GM23338 (cell line): ENCODE measurements at regions not wholly inside any gene's neighbourhood (a gene's known extent, or its start where the extent isn't known, plus 50 kb on each side); places are given as distances from the start of the nearest gene placed in this dataset.

Source experiments
- ATAC-seq: fragments of 200-7000 bp; cut with Tn5 transposase; 3 replicates; pipeline ENCODE4 v1.9.1; 2020
- DNase-seq: peaks from one replicate; pipeline ENCODE4 v3.0.0-alpha.2; 2015; ENCODE audit warnings: low spot score
- H2AFZ ChIP-seq: fragments of 200-600 bp; sonication (generic); 2 replicates; pipeline ENCODE4 v1.8.0; 2016; ENCODE audit warnings: antibody characterized with exemption, mild to moderate bottlenecking, moderate library complexity
- H3F3A ChIP-seq: fragments of 200-600 bp; sonication (generic); replicated peaks from 2 replicates; pipeline ENCODE4 v1.8.0; 2017; ENCODE audit warnings: antibody characterized with exemption, mixed run types, low read depth
- H3K27ac ChIP-seq: fragments of 200-600 bp; sonication (generic); 2 replicates; pipeline ENCODE4 v1.6.1; 2016; ENCODE audit warnings: low read depth
- H3K27me3 ChIP-seq: fragments of 200-600 bp; sonication (generic); 2 replicates; pipeline ENCODE4 v1.8.0; 2016; ENCODE audit warnings: mild to moderate bottlenecking, mixed run types, moderate library complexity; ENCODE audit not compliant: insufficient read depth
- H3K36me3 ChIP-seq: fragments of 200-600 bp; sonication (generic); 2 replicates; pipeline ENCODE4 v1.8.0; 2016; ENCODE audit warnings: mild to moderate bottlenecking; ENCODE audit not compliant: insufficient read depth
- H3K4me1 ChIP-seq: fragments of 200-600 bp; sonication (generic); 2 replicates; pipeline ENCODE4 v1.8.0; 2016; ENCODE audit warnings: mild to moderate bottlenecking, moderate library complexity; ENCODE audit not compliant: insufficient read depth
- H3K4me2 ChIP-seq: fragments of 200-600 bp; sonication (generic); 2 replicates; pipeline ENCODE4 v1.7.1; 2017; ENCODE audit warnings: mixed run types
- H3K4me3 ChIP-seq: fragments of 200-600 bp; sonication (generic); 2 replicates; pipeline ENCODE4 v1.6.1; 2016; ENCODE audit warnings: mixed run types
- H3K79me2 ChIP-seq: fragments of 200-600 bp; sonication (generic); replicated peaks from 2 replicates; pipeline ENCODE4 v1.8.0; 2017; ENCODE audit warnings: mild to moderate bottlenecking; ENCODE audit not compliant: insufficient read depth
- H3K9me2 ChIP-seq: fragments of 200-600 bp; sonication (generic); 2 replicates; pipeline ENCODE4 v1.8.0; 2017; ENCODE audit not compliant: insufficient read depth
- H4K20me1 ChIP-seq: fragments of 200-600 bp; sonication (generic); replicated peaks from 2 replicates; pipeline ENCODE4 v1.8.0; 2017; ENCODE audit warnings: mild to moderate bottlenecking; ENCODE audit not compliant: insufficient read depth
- H3K27ac Mint-ChIP-seq: 2 replicates; pipeline ENCODE4 v1.8.0; 2020; ENCODE audit warnings: inconsistent platforms, mild to moderate bottlenecking, moderate library complexity, mixed read lengths
- H3K27me3 Mint-ChIP-seq: 3 replicates; pipeline ENCODE4 v1.8.0; 2022; ENCODE audit warnings: low read depth, mild to moderate bottlenecking, moderate library complexity, mixed read lengths, inconsistent platforms; ENCODE audit not compliant: insufficient read depth, poor library complexity
- H3K36me3 Mint-ChIP-seq: 3 replicates; pipeline ENCODE4 v1.8.0; 2021; ENCODE audit warnings: low read depth, mild to moderate bottlenecking, inconsistent platforms, moderate library complexity, mixed read lengths
- H3K4me1 Mint-ChIP-seq: 3 replicates; pipeline ENCODE4 v1.8.0; 2020; ENCODE audit warnings: mild to moderate bottlenecking, inconsistent platforms, mixed read lengths
- H3K4me3 Mint-ChIP-seq: 3 replicates; pipeline ENCODE4 v1.8.0; 2021; ENCODE audit warnings: moderate library complexity, mild to moderate bottlenecking, inconsistent platforms, mixed read lengths
- H3K9me3 Mint-ChIP-seq: 3 replicates; pipeline ENCODE4 v1.8.0; 2020; ENCODE audit warnings: moderate library complexity, mild to moderate bottlenecking, inconsistent platforms, mixed read lengths
- CREB1 ChIP-seq: fragments of 250-450 bp; sonication (Bioruptor Pico); IDR thresholded peaks from 2 replicates; pipeline ENCODE4 v1.5.0; 2020; ENCODE audit warnings: low read depth, mild to moderate bottlenecking, moderate library complexity
- CTCF ChIP-seq, 2 experiments: fragments of 200-600 bp in 1 of 2; sonication (generic) in 1 of 2; conservative IDR thresholded peaks; 2 replicates each; pipeline versions ENCODE4 v1.5.1 to v1.6.1; 2016 to 2017; ENCODE audit warnings: antibody characterized with exemption in 2 of 2, low read depth in 2 of 2, mild to moderate bottlenecking in 2 of 2, moderate library complexity in 1 of 2
- ETS1 ChIP-seq: IDR thresholded peaks from 2 replicates; pipeline ENCODE4 v1.6.1; 2016; ENCODE audit warnings: antibody characterized with exemption
- EZH2 ChIP-seq: fragments of 200-600 bp; sonication (generic); IDR thresholded peaks from one replicate; pipeline ENCODE4 v1.8.0; 2017; ENCODE audit warnings: antibody characterized with exemption, mild to moderate bottlenecking, low read depth; ENCODE audit not compliant: unreplicated experiment
- EZH2phosphoT487 ChIP-seq: fragments of 200-600 bp; sonication (generic); IDR thresholded peaks from one replicate; pipeline ENCODE4 v1.8.1; 2018; ENCODE audit warnings: antibody characterized with exemption; ENCODE audit not compliant: unreplicated experiment
- JUNB ChIP-seq: IDR thresholded peaks from one replicate; pipeline ENCODE4 v1.6.1; 2016; ENCODE audit warnings: antibody characterized with exemption; ENCODE audit not compliant: unreplicated experiment
- NANOG ChIP-seq: IDR thresholded peaks from 2 replicates; pipeline ENCODE4 v1.6.1; 2016; ENCODE audit warnings: antibody characterized with exemption, borderline replicate concordance
- POLR2AphosphoS5 ChIP-seq: IDR thresholded peaks from 2 replicates; pipeline ENCODE4 v1.6.1; 2016; ENCODE audit warnings: antibody characterized with exemption, low read depth
- REST ChIP-seq: IDR thresholded peaks from one replicate; pipeline ENCODE4 v1.6.1; 2018; ENCODE audit warnings: antibody characterized with exemption; ENCODE audit not compliant: unreplicated experiment
- STAT1 ChIP-seq: IDR thresholded peaks from one replicate; pipeline ENCODE4 v1.6.1; 2016; ENCODE audit warnings: antibody characterized with exemption; ENCODE audit not compliant: unreplicated experiment
- ZNF114 ChIP-seq: fragments of 250-450 bp; sonication (Bioruptor Pico); IDR thresholded peaks from 2 replicates; pipeline ENCODE4 v1.5.0; 2020; ENCODE audit warnings: mild to moderate bottlenecking, moderate library complexity
- ZNF331 ChIP-seq: fragments of 250-450 bp; sonication (Bioruptor Pico); IDR thresholded peaks from 2 replicates; pipeline ENCODE4 v1.5.0; 2020; ENCODE audit warnings: low read depth, mild to moderate bottlenecking, moderate library complexity
- ZNF462 ChIP-seq: fragments of 250-450 bp; sonication (Bioruptor Pico); IDR thresholded peaks from 2 replicates; pipeline ENCODE4 v1.5.0; 2020; ENCODE audit warnings: mild to moderate bottlenecking, moderate library complexity

- Histone ChIP-seq H3K36me3 (no peaks in the 10 kb centered on the region), H3K4me2 (no peak overlapping the region), H3F3A (no peaks in the 10 kb centered on the region), H3K4me3 (no peak overlapping the region), H3K27me3 (no peaks in the 10 kb centered on the region), H3K27ac (no peak overlapping the region), H3K79me2 (no peaks in the 10 kb centered on the region), H2AFZ (no peak overlapping the region), H3K4me1 (peaks cover 8% of the 10 kb centered on the region; the same call in 1 of the 2 replicates), H4K20me1 (no peaks in the 10 kb centered on the region), H3K9me2 (peaks cover 14% of the 10 kb centered on the region; the same call in 1 of the 2 replicates)
- ATAC-seq (no peak), DNase-seq (no peak)
- H3K36me3 Mint-ChIP-seq = no peaks in the 10 kb centered on the region
- no peak overlapping the region for H3K27ac Mint-ChIP-seq
- H3K4me1 Mint-ChIP-seq = peaks cover 6% of the 10 kb centered on the region; the same call in 1 of the 3 replicates
- H3K27me3 Mint-ChIP-seq = no peaks in the 10 kb centered on the region
- H3K4me3 Mint-ChIP-seq = no peak overlapping the region
- no peaks in the 10 kb centered on the region for H3K9me3 Mint-ChIP-seq
- TF ChIP-seq POLR2AphosphoS5 = no peak
- no peak for TF ChIP-seq CTCF (conservative IDR thresholded peaks at IDR 0.05; ENCODE audit: low read depth in 2 of 2)
- no peak for TF ChIP-seq ZNF331
- no peak for TF ChIP-seq ETS1
- no peak for TF ChIP-seq ZNF114 (CRISPR knock-in tag)
- no peak for TF ChIP-seq EZH2phosphoT487
- TF ChIP-seq NANOG = no peak
- no peak for TF ChIP-seq ZNF462 (CRISPR knock-in tag)
- no peak for TF ChIP-seq STAT1
- TF ChIP-seq REST = no peak
- no peak for TF ChIP-seq EZH2
- no peak for TF ChIP-seq CREB1 (CRISPR knock-in tag)
- TF ChIP-seq JUNB = no peak
These were observed 516.5 kb downstream of the SUCLA2 start for GRCh38 chr13:47484548-47484947.
